ENCODE measurements at regions not wholly inside any gene's neighbourhood (a gene's known extent, or its start where the extent isn't known, plus 50 kb on each side); places are given as distances from the start of the nearest gene placed in this dataset.

DNA sequence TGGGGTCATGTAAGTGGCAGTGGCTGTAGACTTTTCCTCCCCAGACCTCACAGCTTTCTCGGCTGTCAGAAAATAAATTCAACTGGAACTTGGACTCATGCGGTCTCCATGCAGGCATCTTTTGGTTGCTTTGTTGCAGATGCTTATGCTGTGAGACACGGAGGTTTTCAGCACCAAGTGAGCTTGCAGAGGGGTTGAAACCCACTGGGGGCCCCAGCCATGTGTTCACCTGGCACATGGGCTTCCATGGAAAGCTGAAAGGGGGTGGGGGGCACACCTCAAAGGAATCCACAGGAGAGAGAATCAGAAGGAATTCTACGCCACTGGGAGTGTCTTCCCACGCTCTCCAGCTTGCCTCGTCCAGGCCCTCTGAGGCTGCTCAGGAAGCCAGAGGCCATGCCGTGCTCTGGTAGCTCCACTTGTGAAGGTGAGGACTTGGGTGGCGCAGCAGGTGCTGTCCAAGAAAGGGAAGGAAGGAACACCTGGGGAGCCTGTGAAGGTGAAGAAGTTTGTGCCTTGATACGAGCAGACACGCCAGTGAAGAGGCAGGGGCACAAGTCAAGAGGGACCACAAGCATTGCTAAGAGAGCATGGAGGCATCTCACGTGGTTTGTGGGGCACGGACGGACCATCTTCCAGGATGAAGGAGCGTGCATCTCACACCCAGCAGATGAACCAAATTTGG, 134.3 kb upstream of the PMEPA1 start:
- TF ChIP-seq CTCF (conservative IDR thresholded peaks at IDR 0.05), result no peak
- TF ChIP-seq ZFX (IDR thresholded peaks at IDR 0.05), result no peak
